ENCODE measurements at regions not wholly inside any gene's neighbourhood (a gene's known extent, or its start where the extent isn't known, plus 50 kb on each side); places are given as distances from the start of the nearest gene placed in this dataset.

DNA sequence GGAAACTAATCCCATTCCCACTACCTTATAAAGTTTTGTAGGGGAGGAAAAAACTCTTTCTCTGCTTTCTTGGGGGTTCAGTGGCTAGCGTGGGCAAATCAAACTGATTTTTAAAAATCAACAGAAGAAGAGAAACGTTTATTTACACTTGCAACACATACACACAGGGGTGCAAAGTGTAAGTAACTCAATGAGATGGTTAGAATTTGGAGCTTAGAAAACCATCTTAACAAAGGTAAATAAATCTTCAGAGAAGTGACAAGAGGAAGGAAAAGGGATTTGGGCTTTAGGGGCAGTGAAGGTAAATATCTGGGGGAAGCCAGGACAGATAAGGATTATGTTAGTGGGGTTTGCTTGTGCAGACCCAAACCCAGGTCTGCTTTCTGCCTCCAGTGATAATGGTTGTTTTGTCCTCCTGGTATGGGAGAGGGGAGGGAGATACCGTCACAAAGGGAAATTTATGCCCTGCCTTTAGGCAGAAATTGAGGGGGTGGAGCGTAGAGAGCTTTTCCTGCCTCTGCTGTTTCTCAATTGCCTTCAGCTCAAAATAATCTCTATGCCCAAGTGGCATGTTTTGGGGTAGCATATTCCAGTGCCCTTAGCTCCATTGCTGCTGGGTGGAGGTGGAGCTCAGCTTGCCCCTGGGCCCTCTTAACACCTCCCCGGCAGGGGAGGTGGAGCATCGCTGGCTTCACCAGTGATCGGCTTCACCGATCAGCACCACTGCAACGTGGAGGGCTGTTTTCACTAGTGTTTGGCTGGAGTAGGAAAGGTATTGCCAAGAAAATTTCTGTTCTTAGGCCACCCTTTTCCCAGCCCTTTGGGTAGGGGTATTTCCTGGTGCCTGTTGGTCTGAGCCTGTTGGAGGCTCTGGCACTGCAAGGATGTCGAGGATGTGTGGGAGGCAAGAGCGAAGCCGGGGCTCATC, 92.2 kb downstream of the TEX51 start:
- no peak overlapping the region for H3K4me3 ChIP-seq (ENCODE audit: low read depth, low read length)
- TF ChIP-seq, protein P1, sequence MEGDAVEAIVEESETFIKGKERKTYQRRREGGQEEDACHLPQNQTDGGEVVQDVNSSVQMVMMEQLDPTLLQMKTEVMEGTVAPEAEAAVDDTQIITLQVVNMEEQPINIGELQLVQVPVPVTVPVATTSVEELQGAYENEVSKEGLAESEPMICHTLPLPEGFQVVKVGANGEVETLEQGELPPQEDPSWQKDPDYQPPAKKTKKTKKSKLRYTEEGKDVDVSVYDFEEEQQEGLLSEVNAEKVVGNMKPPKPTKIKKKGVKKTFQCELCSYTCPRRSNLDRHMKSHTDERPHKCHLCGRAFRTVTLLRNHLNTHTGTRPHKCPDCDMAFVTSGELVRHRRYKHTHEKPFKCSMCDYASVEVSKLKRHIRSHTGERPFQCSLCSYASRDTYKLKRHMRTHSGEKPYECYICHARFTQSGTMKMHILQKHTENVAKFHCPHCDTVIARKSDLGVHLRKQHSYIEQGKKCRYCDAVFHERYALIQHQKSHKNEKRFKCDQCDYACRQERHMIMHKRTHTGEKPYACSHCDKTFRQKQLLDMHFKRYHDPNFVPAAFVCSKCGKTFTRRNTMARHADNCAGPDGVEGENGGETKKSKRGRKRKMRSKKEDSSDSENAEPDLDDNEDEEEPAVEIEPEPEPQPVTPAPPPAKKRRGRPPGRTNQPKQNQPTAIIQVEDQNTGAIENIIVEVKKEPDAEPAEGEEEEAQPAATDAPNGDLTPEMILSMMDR (IDR thresholded peaks at IDR 0.05; ENCODE audit: borderline replicate concordance, insufficient read depth, low read depth, low read length): no peak

DNA sequence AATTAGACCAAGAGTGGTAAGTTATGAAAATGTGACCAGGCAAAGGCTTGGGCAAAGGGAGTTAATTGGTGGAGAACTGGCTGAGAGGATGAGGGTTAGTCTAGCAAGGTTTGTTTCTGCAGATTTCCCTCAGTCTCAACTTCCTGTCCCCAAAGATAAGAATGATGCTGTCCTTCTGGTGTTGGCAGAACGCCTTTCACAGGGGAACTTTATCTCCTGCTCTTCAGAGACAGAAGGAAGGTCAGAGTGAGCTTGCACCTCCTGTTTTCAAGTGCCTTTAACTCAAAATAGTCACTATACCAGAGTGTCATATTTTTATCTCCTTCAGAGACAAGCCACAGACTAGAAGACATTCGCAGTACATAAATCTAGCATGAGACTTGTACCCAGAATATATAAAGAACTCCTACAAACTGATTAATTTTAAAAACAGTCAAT, 95.7 kb downstream of the TEX51 start:
- TF ChIP-seq, protein P1 (IDR thresholded peaks at IDR 0.05; ENCODE audit: borderline replicate concordance, insufficient read depth, low read depth, low read length): no peak
- H3K4me3 ChIP-seq (ENCODE audit: low read depth, low read length): no peak overlapping the region

DNA sequence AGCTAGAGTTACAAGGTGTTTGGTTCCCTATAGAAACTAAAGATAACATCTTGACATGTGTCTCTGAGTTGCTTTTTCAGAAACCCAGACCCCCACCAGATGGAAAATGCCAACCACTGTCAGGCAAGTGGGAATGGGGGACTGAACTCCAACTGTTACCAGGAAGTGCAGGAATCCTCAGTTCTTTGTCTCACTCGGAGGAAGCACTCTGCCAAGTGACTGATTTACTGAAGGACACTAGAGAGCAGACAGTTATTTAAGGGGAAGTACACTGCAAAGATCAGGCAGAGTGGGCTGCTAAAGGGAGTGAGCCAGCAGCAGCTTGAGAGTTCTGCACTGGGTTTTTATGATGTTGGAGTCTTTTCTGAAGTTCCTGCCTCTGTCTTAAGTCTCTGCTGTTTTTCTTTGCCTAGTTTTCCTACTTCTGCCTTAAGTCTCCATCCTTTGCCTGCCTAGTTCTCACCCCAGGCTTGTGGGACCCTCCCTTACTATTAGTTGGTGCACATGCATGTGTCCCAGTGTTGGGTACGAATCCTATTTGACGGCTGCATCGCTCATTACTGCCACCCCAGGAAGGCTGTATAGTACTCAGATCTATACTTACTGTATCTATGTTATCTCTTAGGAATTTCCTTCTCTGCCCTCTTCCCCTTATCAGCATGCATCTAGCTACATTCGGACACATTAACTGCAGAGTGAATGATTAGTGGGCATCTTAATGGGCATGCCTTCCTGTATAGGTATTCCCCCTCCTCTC, 97.1 kb downstream of the TEX51 start:
- H3K4me3 ChIP-seq (ENCODE audit: low read depth, low read length): no peak overlapping the region
- TF ChIP-seq, protein P1 (IDR thresholded peaks at IDR 0.05; ENCODE audit: borderline replicate concordance, insufficient read depth, low read depth, low read length): no peak

DNA sequence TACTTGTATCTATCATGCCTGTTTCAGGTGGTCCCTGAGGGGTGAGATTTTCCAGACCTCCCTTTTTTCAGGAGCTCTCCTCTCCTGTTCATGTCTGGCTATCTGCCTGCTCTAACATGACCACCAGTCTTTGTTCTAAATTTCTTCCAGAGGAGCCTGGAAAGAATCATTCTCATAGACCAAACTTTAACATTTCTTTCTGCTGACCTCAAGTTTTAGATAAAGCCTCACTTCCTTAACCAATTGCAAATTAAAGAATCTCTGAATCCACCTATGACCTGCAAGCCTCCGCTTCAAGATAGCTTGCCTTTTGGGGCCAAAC, 97.6 kb downstream of the TEX51 start:
- no peak overlapping the region for H3K4me3 ChIP-seq (ENCODE audit: low read depth, low read length)
- TF ChIP-seq, protein P1 (IDR thresholded peaks at IDR 0.05; ENCODE audit: borderline replicate concordance, insufficient read depth, low read depth, low read length): no peak

Data from GM12875 (cell line).